GM19193 (cell line): ENCODE measurements at regions not wholly inside any gene's neighbourhood (a gene's known extent, or its start where the extent isn't known, plus 50 kb on each side); places are given as distances from the start of the nearest gene placed in this dataset.

Source experiments
- POLR2A ChIP-seq: IDR thresholded peaks from 4 replicates; pipeline ENCODE4 v1.6.1; 2011; ENCODE audit not compliant: insufficient read depth, insufficient read length; ENCODE audit errors: extremely low read depth

- no peak for TF ChIP-seq POLR2A
Measured at GRCh38 chr2:2682700-2683342, 351.7 kb upstream of the MYT1L start.

- no peak for TF ChIP-seq POLR2A
Measured at GRCh38 chr2:2681711-2682251, 350.7 kb upstream of the MYT1L start.

GRCh38 chr2:2681085-2681484 lies 350.0 kb upstream of the MYT1L start:
- TF ChIP-seq POLR2A = no peak

- no peak for TF ChIP-seq POLR2A
Measured at GRCh38 chr2:2674831-2675230, 343.8 kb upstream of the MYT1L start.

GRCh38 chr2:2673406-2673805 lies 342.3 kb upstream of the MYT1L start:
- no peak for TF ChIP-seq POLR2A

GRCh38 chr2:2672249-2672648 lies 341.2 kb upstream of the MYT1L start:
- TF ChIP-seq POLR2A = no peak

- no peak for TF ChIP-seq POLR2A
Measured at GRCh38 chr2:2671826-2672225, 340.8 kb upstream of the MYT1L start.

GRCh38 chr2:2669316-2669715 lies 338.2 kb upstream of the MYT1L start:
- no peak for TF ChIP-seq POLR2A

- no peak for TF ChIP-seq POLR2A
Measured at GRCh38 chr2:2668681-2669265, 337.7 kb upstream of the MYT1L start.

GRCh38 chr2:2667690-2668089 lies 336.6 kb upstream of the MYT1L start:
- no peak for TF ChIP-seq POLR2A

- no peak for TF ChIP-seq POLR2A
Measured at GRCh38 chr2:2665834-2666133, 334.7 kb upstream of the MYT1L start.

GRCh38 chr2:2664989-2665833 lies 334.1 kb upstream of the MYT1L start:
- no peak for TF ChIP-seq POLR2A

GRCh38 chr2:2663401-2664036 lies 332.4 kb upstream of the MYT1L start:
- no peak for TF ChIP-seq POLR2A

- no peak for TF ChIP-seq POLR2A
Measured at GRCh38 chr2:2662847-2663356, 331.8 kb upstream of the MYT1L start.

GRCh38 chr2:2662037-2662846 lies 331.2 kb upstream of the MYT1L start:
- no peak for TF ChIP-seq POLR2A

GRCh38 chr2:2660789-2661355 lies 329.8 kb upstream of the MYT1L start:
- no peak for TF ChIP-seq POLR2A
